NOMO-1 treated with DMSO at 0.1 percent for 48 hours (cell line): ENCODE measurements at regions not wholly inside any gene's neighbourhood (a gene's known extent, or its start where the extent isn't known, plus 50 kb on each side); places are given as distances from the start of the nearest gene placed in this dataset.

Source experiments
- DNase-seq: peaks from one replicate; lab custom pipeline; 2025; ENCODE audit not compliant: unreplicated experiment; lab: John Stamatoyannopoulos, UW

DNA sequence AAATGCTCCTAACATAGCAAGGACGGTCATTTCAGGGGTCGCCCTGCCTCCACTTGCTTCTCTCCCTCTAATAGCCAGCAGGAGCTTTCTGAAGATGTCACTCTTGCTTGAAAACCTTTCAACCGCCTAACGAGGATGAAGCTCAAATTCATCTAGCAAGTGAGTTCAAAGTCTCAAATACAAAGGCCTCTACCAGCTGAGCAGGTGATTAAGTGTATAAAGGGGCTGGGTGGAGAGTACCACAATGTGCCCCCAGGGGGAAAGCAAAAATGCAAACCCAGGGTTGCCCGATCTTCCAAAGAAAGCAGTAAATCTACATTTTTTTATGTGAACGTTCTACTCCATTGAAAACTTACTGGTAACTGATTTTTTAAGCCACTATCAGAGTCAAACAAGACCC lies 50.4 kb upstream of the GRIP2 start:
- no peak for DNase-seq

GRCh38 chr3:14592390-14592789 lies 52.2 kb upstream of the GRIP2 start:
- DNase-seq: no peak

DNA sequence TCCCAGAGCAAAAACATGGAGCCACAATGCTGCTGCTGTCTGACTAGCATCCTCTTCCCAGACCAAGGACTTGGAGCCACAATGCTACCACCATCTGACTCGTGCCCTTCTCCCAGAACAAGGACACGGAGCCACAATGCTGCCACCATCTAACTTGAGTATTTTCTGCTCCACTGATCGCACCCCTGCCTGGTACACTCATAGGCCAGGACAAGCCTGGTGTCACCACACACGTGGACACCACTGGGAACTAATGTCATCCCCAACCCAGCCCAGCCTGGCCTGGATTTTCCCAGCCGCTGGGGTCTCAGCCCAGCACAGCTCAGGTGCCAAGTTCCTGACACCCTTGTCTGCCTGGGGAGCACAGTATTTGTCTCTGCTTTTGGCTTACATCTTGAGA lies 52.7 kb upstream of the GRIP2 start:
- DNase-seq: no peak

DNA sequence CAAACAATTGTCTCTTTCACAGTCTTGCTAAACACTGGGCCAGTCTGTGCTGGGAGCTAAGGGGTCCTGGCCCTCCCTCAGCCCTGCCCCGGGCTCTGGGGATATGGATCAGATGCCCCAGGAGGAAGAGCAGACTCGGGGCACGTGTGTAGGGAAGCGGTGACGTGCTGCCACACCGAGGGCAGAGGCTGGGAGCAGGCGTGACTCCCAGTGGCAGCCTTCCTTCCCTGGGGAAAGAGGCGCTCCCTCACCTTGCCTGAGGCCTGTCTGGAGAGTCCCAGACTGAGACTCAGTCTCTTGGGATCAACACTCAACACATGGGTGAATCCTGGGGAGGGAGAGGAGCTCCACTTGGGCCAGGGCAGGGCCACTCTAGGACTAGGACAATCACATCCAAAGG lies 54.1 kb upstream of the GRIP2 start:
- DNase-seq: no peak

DNA sequence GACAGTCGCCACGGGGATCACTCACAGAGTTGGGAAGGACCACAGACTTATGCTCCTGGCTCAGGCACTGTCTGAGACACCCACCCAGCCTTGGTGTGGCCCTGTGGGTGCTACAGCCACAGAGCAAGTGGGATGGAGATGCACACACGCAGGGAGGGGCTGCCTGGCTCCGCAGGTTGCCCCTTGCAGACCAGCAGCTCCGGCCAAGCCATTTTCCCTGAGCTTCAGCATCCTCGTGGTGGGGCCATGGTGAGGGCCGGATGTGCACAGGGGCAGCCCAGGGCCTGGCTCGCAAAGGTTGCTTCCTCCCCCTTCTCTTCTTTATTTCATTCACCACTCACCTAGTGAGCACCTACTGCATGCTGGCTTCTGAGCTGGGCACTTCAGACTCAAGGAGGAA lies 55.4 kb upstream of the GRIP2 start:
- no peak for DNase-seq

DNA sequence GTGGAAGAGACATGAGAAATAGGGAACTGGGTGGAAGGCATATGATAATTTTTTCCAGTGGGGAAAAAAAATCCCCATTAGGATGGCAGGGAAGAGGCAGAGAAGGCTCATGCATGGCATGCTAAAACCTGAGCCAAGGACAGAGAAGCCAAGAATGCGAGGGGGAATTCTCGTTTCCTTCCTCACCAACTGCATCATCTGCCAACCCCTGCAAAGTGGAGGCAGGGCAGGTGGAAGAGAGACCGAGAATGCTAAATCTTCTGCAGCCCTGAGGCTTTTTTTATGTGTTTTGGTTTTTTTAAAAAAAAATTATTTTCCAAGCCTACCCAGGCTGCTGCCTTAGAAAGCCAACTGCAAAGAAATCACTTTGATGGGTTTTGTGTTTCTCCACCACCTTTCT lies 54.3 kb upstream of the CCDC174 start:
- no peak for DNase-seq

GRCh38 chr3:14598143-14598569 lies 53.4 kb upstream of the CCDC174 start:
- peak; percentile 16 for DNase-seq

- no peak for DNase-seq
Measured at GRCh38 chr3:14599488-14599887, 52.1 kb upstream of the CCDC174 start.

DNA sequence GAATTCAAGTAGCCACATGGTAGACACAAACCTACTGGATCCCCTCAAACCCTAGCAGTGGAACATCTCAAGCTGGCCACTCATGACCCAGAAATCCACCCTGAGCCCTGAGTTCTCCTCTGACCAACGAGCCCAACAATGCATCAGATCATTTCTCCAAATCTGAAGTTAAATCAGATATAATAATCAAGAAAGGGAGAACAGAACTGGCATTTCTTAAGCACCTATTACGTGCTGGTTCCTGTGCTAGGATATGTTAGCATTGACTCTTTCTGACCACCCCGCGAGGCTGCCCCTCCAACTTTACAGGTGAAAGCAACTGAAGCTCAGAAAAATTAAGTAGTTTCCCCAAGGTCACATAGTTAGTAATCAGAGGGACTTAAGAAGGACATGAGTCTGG lies 51.5 kb upstream of the CCDC174 start:
- DNase-seq: no peak

DNA sequence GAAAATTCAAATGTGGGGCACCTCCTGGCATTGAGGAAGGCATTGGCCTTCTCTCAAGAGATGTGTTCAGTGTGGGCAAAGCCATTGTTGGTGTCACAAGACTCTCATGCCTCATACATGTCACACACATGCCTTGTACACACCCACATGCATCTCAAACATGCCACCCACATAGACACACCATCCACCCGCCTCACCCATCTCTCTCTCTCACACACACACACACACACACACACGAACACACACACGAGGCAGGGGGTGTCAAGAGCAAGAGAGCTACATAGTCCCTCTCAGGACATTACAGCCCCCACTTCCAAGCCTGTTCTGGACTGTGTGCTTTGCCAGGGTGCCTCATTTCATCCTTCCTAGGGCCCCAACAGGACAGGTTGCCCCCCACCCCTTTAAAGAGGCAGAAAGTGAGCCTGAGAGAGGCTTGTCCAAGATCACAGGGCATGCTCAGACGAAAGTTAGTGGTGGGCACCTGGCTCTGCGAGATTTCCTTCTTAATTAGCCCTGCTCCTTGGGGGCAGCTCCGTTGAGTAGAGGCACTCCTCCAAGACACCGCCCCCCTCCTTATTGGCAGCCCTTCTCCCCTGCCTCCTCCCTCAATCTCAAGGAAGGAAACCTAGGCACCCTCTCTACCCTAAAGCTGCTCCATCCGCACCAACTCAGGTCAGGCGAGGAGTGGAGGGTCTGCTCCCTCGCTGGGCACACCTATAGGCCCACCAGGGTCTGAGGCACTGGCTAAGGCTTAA lies 50.5 kb upstream of the CCDC174 start:
- no peak for DNase-seq

DNA sequence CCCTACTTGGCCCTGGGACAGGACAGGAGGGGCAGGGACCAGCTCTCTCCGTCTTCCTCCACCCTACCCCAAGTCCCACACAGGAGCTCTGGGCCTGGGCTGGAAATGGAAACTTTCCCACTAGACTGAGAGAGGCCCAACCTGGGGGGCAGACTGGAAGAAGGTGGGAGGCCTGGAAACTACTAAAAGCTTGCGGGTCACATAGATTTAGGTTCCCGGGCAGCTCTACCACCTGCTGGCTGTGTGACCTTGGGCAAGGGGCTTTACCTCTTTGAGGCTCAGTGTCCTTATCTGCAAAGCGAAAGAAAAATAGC lies 49.9 kb upstream of the CCDC174 start:
- no peak for DNase-seq
